ENCODE measurements at regions not wholly inside any gene's neighbourhood (a gene's known extent, or its start where the extent isn't known, plus 50 kb on each side); places are given as distances from the start of the nearest gene placed in this dataset.

DNA sequence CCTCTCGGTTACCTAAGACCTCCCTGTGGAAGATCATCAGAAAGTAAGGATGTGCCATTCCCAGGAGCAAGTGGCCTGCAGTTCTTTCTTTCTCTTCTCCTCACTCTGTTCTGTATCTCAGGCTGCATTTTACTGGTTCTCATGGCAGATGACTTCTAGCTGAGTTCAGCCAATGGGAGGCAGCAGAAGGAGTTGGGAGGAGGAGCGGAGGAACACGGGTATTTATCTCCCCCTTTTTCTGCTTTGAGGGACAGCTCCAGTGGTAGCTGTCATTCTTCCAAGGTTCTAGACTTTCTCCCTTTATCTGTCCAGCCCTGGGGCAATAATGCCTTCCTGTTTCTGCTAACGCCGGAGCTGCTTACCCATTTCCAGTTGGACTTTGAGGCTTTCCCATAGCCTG, 339.9 kb downstream of the NR2F2 start:
- DNase-seq (ENCODE audit: low read depth, low spot score) = no peak

DNA sequence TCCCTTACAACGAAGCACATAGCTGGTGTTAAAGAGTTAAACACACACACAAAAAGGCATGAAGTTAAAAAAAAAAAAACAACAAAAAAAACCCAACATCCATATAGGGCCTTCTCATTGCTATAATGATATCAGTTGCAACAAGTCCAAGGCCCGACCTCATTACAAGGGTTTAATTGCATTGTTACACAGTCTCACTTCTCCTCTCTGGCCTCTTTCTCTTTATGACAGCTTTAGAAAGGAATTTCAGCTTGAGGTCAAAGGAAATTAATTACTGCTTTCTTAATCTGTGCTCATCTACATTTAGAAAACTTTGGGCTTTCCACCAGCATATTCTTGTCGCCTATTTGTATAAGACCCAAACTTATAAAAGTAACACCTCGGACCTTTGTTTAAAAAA, 342.1 kb downstream of the NR2F2 start:
- no peak for DNase-seq (ENCODE audit: low read depth, low spot score)

DNA sequence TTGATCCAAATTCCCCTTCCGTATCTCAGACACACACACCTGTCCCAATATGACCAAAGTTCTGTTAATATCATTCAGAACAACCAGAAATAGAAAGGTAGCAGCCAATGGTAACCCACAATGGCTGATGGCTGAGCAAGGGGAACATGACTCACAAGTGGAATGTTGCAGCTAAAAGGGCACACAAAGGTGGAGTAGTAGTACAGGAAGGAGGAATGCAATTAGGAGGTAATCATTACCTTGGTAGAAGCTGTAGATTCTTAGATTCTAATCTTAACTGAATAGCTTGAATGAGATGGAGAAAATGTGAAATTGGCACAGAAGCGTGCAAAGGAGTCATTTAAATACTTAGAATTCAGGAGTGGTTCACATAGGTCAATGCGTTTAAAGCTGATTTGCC, 347.9 kb downstream of the NR2F2 start:
- DNase-seq (ENCODE audit: low read depth, low spot score) = no peak

DNA sequence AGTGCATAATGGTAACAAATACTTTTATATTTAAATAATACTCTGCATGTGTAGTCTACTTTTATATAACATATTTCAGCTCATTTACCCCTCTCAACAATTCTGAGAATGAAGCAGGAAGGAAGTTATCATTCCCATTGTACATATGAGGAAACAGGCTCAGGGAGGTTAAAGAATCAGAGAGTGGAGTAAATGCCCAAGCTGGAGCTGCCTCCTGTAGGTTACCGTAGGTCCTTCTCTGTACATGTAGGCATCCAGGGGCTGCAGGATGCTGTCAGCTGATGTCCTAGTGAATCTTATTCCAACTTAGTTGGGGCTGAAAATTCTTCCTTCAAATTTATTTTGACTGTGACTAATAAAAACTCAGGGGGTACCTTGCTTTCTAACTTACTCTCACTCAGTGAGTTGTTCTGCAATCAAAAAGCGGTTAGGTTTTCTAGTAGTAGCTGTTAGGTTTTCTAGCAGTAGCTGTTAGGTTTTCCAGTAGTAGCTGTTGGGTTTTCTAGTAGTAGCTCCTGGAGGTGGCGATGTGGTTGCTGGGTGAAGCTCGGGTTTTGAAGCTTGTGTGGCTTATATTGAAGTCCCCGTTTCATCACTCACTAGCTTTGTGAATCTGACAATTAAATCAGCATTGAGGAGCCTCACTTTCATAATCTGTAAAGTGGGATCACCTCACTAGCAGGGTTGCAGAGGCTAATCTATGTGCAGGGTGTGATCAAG, 357.0 kb downstream of the NR2F2 start:
- DNase-seq (ENCODE audit: low read depth, low spot score) = no peak

DNA sequence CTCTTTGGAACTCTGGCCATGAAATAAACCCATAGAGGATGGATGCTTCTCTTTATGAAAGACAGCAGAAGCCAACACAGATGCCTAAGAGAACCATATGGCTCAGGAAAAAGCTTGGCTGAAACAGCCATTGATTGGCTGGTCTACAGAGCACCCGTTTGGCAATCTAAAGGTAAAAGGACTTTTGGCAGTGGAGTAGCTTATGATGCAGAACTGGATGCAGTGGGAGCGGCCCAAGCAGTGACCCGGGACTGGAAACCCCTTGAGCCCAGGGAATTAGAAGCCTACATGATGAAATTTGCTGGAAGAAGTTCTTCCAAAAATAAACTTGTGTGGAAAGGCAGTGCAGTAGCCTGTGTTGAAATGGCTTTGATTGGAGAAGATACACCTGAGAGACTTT, 360.2 kb downstream of the NR2F2 start:
- no peak for DNase-seq (ENCODE audit: low read depth, low spot score)

DNA sequence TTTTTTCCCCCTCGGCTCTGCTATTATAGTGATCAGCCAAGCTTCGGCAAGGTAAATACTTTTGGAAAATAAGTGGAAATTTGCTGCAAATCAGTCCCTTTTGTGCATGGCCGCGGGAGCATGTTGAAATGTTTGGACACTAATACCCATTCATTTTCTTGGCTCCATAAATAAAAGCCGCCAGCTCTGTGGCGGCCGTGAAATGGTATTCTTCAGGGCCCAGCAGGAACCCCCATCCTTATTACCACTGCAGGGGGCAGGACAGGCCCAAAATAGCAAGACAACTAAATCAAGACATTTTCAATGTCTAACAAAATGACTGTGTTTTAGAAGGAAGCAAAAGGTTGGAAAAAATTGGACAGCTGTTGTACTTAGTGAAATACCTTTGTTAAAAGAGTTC, 362.3 kb downstream of the NR2F2 start:
- DNase-seq (ENCODE audit: low read depth, low spot score) = no peak

DNA sequence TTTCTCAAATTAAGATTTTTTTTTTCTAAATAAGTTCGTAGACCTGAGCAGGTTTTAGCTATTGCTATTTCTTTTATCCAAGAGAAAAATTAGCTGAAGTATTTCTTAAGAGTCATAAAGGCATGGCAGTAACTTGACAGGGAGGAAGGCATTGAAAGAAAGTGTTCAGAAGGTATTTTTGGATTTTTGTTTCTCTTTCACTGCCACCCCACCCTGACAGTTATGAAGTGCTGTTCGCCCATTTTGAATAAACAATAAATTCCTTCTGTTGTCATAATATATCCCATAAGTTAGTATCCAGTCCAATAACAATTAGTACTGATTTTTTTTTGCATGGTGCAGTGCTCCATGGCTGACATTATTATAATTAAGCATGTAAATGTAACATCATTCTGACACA, 363.0 kb downstream of the NR2F2 start:
- DNase-seq (ENCODE audit: low read depth, low spot score) = no peak

DNA sequence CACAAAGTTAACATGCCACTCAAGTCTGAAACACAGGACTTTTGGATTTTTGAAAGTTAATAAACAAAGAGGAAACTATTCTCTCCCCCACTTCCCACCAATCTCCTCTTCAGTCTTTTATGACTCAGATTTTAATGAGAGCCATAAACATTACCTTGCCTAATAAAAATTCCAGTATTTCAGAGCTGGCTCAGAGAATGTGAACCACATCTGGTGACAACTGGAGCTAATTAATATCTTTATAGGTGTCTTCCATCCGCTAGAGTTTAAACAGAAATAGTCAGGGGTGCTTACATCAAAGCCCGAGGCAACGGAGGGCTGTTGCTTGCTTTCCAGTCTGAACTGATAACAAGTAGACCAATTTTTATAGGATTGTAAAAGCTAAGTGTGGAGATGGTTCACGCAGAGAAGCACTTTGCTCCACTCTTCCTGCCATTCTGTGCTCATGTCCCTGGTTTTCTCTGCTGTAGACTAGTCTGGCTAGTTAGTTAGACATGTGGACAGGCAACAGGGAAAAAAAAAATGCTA, 363.6 kb downstream of the NR2F2 start:
- DNase-seq (ENCODE audit: low read depth, low spot score) = no peak

DNA sequence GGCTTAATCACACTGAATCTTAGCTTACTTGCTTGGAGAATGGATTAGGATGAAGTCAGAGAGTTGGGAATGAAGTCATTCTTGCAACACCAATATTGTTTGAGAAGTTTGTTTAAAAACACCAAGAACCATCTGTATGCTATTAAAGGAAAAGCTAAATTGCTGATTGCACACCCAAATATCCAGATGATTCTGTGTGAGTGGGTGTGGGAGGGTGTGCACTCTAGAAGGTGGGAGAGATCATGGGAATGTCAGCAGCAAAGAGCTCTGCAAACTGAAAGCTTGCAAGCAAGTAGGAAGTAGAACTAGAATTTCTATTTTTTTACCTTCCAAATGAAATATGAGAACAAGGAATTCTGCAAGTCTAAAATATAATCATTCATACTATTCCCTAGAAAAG, 364.9 kb downstream of the NR2F2 start:
- DNase-seq (ENCODE audit: low read depth, low spot score) = no peak

DNA sequence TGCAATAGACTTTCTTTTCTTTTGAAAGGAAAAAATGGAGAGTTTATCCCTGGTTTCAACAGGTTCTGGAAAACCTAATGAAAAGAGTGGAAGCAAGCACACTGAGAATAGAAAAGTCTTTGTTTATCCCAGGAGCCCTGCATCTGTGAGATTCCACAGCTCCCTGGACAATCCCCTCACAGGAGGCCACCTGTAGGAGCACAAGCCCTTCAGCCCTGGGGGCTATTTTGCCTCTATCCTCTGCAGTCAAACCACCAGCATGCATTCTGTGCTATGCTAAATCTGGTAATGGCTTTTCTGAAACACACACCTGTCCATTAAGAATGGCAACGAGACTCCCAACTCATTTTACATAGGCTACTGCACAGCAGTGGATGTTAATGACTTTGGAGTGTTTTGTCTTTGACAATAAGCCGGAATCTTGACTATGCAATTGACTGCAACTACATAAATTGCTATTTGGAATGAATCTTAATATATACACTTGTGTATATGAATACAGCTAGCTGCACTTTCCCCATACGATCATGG, 369.4 kb downstream of the NR2F2 start:
- DNase-seq (ENCODE audit: low read depth, low spot score) = no peak

DNA sequence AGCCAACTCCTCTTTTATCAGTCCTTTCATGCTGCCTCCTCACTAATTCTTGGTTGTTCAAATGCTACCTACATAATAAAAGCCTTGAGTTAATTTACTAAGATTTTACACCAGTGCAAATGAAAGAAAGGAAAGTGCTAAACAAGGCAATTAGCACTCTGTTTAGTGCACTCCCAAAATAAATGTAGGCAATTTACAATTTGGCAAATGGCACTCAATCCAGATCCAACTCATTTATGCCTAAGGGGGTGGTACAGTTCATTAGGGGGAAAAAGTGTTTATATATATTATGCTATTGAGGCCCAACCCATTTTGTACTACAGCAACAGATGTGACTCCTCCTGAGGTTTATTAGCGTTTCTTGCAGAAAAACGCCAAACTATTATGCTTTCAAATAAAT, 370.1 kb downstream of the NR2F2 start:
- DNase-seq (ENCODE audit: low read depth, low spot score) = no peak

DNA sequence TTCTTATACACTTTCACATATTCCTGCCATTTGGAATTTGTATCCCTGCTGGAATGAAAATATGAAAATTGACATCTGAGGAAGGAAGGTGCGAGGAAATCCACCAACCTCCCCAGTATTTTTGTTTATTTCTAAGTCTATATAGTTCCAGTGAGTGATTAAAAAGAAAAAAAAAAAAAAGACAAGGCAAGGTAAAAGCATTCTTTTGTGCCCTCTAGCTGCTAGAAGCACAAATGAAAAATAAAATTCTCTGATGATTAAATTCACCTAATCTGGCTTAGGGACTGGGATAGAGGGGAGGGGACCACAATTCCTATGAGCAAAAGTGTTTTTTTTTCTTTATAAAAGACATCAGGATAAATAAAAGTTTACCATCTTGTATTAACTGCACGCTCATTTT, 370.9 kb downstream of the NR2F2 start:
- DNase-seq (ENCODE audit: low read depth, low spot score) = no peak

DNA sequence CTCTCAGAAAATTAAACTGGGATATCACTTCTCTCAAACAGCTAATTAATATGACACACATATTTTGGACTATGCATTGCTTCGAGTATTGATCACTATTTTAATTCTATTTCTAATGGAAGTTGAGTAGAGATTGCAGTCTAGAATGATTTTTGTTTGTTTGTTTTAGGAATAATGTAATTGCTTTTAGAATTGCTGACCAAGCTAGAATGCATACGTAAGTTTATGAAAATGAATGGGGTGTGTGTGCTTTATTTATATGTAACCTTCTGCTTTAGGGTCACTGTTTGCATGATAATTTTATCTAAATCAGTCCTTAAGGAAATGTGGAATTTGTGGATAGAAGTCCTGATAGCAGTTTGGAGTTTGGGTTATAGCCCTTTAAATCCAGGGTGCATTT, 371.4 kb downstream of the NR2F2 start:
- DNase-seq (ENCODE audit: low read depth, low spot score) = no peak

DNA sequence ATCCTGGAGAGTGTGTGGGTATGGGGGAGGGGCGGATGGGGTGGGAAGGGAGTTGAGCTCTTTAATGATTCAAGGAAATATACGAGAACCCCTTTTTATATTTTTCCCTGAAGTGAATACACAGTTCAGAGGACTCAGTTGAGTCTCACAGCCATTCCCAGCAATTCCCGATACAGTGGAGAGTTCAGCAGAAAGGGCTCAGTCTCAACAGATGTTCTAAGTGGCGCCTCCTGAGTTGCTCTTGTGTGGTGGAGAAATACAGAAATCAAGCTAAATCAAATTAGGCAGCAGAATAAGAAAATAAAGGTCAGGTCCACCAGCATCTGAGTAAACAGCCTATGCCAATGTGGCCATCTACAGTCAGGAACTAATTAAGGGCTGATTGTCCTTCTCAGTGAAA, 372.1 kb downstream of the NR2F2 start:
- DNase-seq (ENCODE audit: low read depth, low spot score) = no peak

DNA sequence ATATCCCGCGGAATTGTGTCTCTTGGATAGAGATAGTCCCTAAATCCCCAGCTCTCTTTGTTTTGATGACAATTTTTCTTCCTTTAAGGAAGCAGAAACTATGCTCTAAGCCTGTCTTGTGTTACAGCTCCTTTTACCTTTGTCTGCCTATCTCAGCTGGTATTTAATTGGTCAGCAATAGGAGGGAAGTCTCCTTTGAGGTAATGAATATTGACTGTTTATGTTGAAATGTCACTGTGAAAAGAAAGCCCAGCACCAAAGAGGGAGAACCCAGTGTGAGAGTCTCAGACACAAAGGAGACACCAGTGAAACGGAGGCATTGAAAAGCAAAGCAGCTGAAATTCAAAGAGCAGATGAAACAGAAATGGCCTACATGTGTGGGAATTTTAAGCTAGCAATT, 372.6 kb downstream of the NR2F2 start:
- DNase-seq (ENCODE audit: low read depth, low spot score) = no peak

DNA sequence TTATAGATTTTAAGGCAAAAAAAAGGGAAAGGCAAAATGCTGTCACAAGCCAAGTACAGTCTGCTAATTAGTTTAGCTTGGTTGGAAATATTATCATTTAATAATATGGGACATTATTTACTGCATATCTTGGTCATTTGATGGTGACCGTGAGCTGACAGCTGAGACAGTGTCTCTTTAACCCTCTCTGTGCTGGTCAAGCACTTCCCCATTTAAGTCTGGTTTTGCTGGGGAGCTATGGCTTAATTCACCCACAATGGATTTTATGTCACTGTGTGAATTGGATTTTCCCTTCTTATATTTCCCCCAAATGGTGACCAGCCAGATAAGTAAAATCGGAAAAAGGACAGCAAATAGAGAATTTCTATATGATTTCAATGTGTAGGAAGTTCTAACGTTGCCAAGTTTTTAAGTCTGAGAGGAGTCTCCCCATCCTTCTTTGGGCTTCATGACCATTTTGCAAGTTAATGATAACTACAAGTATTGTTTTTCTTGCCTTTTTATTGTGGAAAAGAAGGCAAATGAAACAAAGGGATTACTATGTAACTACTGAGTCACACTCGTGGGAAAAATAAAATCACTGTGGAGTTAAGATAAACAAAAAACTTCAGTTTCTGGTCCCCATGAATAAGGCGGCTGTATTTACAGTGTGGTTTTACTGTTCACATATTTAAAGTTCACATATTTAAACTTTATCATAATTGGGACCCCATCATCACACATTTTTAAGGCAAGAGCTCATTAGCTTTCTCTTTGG, 373.5 kb downstream of the NR2F2 start:
- no peak for DNase-seq (ENCODE audit: low read depth, low spot score)

DNA sequence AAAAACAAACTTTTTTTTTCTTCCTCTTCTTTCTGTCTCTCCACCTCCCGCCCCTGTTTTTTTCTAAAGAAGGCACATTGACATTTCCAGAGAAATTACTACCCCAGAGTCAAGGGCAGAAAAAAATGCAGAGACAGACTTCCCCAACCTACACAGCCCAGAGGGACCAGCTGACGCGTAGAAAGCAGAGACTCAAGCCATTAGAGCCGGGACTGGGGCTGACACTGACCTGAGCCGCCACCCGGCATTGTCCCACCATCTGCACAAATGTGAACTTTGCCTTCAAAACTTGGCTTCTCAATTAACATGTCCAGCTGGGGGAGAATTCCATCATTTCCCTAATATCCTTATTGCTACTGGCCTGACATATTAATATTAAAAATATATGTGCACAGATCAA, 385.6 kb downstream of the NR2F2 start:
- no peak for DNase-seq (ENCODE audit: low read depth, low spot score)

DNA sequence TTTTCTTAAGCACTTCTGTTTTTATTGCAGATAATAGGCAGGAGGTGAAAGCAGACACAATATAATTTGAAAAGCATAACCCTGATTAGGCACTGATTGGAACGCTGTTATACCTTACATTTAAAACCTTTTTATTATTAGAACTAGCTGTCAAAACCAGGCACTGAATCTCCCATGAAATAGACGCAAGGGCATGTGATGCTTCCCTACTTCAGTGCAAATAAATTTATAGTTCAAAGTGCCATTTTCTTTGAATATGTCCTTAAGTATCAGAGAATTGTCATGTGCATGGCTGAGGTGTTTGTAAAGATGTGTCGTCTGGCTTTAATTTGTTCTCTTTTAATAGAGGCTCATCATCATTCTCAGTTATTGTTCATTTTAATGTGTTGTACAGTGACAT, 386.0 kb downstream of the NR2F2 start:
- DNase-seq (ENCODE audit: low read depth, low spot score) = no peak

DNA sequence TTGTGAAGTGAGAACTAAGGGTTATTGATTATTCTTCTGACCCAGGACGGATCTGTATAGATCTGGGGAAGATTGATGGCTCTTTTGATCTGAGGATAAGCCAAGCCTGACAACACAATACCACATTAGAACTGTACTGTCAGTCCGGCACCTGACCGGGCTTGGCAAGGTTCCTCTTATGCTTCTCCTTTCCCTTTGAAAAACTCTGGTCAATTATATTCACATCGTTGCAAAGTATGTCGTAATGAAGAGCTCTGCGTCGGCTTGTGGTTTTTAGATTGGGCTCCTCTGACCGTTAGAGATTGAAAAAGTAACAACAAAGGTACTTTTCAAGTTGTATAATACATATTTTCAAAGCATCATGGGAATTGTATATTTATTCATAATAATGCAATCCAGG, 389.8 kb downstream of the NR2F2 start:
- DNase-seq (ENCODE audit: low read depth, low spot score) = peak; percentile 0

DNA sequence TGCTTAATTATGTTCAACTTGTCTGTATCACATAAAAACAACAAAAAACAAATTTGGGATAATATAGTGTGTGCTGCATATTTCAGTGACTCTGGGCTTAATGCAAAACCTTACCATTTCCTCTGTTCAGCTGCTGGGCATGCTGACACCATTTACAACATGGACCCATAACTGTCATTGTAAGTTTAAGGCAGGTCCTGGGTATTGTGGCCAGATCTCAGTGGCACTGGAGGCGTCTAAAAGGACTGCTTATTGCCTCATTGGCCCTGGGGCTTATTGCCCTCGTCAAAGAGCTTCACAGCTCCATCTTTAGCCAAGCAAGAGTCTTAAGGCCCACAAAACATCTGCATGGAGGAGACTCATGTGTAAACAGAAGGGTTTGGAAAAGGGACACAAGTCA, 390.2 kb downstream of the NR2F2 start:
- no peak for DNase-seq (ENCODE audit: low read depth, low spot score)

DNA sequence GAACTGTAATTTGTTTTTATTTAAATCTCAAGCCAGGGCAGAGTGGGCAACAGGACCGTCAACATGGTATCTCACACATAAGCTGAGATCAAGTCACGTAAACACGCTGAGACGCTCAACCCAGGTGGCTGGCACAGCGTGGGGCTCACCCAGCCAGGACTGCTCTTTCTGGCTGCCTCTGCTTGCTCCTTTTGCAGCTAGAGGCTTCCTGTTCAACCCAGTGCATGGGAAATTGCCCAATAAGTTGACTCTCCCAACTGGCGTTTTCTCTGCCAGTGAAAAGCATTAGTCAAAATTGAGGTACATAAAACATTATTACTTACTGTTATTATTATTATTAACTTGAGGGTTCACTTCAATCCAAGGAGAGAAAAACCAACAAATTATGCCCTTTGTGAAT, 398.1 kb downstream of the NR2F2 start:
- no peak for DNase-seq (ENCODE audit: low read depth, low spot score)

DNA sequence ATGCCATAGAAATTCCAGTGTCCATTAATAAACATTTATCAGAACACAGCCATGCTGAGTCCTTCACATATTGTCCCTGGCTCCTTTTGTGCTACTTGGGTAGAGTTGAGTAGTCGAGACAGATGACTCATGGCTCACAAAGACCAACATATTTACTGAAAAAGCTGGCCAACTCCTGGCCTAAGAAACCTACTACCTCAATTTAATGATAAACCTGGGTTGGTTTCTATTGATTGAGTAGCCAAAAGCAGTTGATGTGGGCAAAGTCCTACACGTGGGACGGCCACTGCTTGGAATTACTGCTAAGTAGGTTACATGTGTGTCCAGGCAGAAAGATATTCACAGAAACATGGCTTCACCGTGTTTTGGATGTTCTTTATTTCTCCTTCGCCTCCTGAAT, 402.2 kb downstream of the NR2F2 start:
- no peak for DNase-seq (ENCODE audit: low read depth, low spot score)

DNA sequence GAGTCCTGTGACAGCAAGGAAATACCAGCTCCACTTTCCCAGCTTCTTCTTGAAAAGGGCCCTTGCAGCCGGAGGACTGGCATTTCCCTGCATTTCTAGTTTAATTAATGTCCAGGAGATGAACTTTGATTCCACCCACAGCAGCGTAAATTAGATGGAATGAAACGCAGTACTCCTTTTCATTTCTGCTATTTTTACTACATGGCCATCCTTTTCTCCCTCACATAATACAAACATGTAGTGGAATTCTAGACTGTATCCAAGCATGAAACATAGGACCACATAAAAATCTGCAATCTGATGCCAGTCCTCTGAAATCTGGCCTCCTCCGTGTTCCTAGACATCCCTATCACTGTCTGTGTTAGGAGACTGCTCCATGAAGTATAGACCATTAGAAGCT, 403.2 kb downstream of the NR2F2 start:
- DNase-seq (ENCODE audit: low read depth, low spot score) = no peak
